Immature natural killer cell (primary cell): ENCODE measurements at regions not wholly inside any gene's neighbourhood (a gene's known extent, or its start where the extent isn't known, plus 50 kb on each side); places are given as distances from the start of the nearest gene placed in this dataset.

Source experiments
- DNase-seq, 3 donors: peaks; one replicate each; pipeline ENCODE4 v3.0.0; 2022; ENCODE audit warnings: mixed read lengths in 1 of 3
- H3K27ac Mint-ChIP-seq, 6 donors: one replicate each; pipeline ENCODE4 v1.8.0; 2020; ENCODE audit warnings: mixed read lengths in 6 of 6, mild to moderate bottlenecking in 5 of 6, inconsistent platforms in 4 of 6, moderate library complexity in 3 of 6
- H3K27me3 Mint-ChIP-seq, 3 donors: one replicate each; pipeline ENCODE4 v1.8.0; 2020 to 2021; ENCODE audit warnings: low read depth in 3 of 3, mild to moderate bottlenecking in 3 of 3, mixed read lengths in 3 of 3, moderate library complexity in 3 of 3, inconsistent platforms in 1 of 3
- H3K36me3 Mint-ChIP-seq, 3 donors: one replicate each; pipeline ENCODE4 v1.8.0; 2020; ENCODE audit warnings: mixed read lengths in 3 of 3, inconsistent platforms in 2 of 3, mild to moderate bottlenecking in 2 of 3
- H3K4me1 Mint-ChIP-seq, 2 donors: one replicate each; pipeline ENCODE4 v1.8.0; 2020; ENCODE audit warnings: inconsistent platforms in 2 of 2, mild to moderate bottlenecking in 2 of 2, mixed read lengths in 2 of 2, moderate library complexity in 1 of 2
- H3K4me3 Mint-ChIP-seq, 5 donors: one replicate each; pipeline ENCODE4 v1.8.0; 2020; ENCODE audit warnings: mild to moderate bottlenecking in 5 of 5, mixed read lengths in 5 of 5, inconsistent platforms in 3 of 5, moderate library complexity in 3 of 5
- H3K9me3 Mint-ChIP-seq, 6 donors: one replicate each; pipeline ENCODE4 v1.8.0; 2020; ENCODE audit warnings: mild to moderate bottlenecking in 6 of 6, mixed read lengths in 6 of 6, inconsistent platforms in 4 of 6, moderate library complexity in 3 of 6

DNA sequence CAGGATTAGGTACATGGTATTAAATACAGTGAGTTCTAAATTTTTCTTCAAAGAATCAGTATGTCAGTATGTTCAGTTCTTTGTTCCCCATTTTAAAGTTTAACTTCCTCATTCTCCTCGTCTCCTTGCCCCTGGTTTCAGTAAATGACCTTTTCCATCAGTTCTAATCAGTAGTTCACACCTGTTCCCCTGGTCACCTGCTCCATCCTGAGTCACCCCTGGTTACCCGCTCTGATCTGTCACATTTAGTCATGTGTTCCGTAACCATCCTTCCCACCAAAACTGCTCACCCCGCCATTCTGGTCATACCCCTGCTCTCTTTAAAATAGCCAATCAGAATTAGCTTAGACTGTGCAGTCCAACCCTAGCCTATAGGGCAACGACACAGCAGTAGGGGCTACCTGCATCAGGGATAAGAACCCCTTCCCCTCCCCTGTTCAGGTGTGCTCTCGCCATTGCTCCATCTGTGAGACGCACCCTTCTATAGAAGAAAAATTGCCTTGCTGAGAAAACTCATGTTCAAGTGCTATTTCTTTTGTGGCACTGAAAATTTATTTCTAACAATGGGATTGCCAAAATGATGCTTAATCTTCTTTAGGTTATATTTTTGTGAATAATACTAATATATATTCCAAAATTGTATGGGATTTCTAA is 181.3 kb downstream of the OR13H1 start:
- Mint-ChIP-seq H3K36me3 (peaks cover 0 to 5% (median 0%) of the 10 kb centered on the region in 3 donors), H3K27me3 (peaks cover 3 to 16% (median 8%) of the 10 kb centered on the region in 3 donors), H3K4me1 (peaks cover 0 to 13% of the 10 kb centered on the region in 2 donors), H3K9me3 (peaks cover 0 to 5% (median 1%) of the 10 kb centered on the region in 6 donors), H3K27ac (no peak overlapping the region), H3K4me3 (no peak overlapping the region)
- no peak for DNase-seq

DNA sequence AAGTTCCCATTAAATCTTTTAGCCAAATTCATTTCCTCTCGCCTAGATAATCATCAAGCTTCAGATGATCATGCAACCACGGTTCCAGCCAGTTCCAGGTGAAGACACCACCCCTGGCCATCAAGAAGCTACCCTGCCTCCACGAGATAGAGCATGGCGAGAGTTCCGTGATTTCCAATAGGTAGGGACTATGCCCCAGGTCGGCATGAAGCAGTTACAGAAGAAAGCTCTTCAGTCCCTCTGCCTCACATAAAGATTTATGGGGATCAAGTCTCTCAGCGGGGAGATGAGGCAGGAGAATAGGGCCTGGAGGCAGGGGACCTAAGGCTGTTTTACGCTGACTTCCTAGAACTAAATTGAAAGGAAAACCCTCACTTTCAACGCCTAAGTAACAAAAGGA is 183.9 kb downstream of the OR13H1 start:
- peaks cover 0 to 13% of the 10 kb centered on the region in 2 donors for H3K4me1 Mint-ChIP-seq
- H3K4me3 Mint-ChIP-seq = peak overlapping the region in 4 of 5 donors; percentile 91 to 95 (median 93)
- no peak for DNase-seq
- peaks cover 3 to 16% (median 8%) of the 10 kb centered on the region in 3 donors for H3K27me3 Mint-ChIP-seq
- peaks cover 0 to 5% (median 1%) of the 10 kb centered on the region in 6 donors for H3K9me3 Mint-ChIP-seq
- no peak overlapping the region for H3K27ac Mint-ChIP-seq
- H3K36me3 Mint-ChIP-seq = peaks cover 0 to 5% (median 0%) of the 10 kb centered on the region in 3 donors

DNA sequence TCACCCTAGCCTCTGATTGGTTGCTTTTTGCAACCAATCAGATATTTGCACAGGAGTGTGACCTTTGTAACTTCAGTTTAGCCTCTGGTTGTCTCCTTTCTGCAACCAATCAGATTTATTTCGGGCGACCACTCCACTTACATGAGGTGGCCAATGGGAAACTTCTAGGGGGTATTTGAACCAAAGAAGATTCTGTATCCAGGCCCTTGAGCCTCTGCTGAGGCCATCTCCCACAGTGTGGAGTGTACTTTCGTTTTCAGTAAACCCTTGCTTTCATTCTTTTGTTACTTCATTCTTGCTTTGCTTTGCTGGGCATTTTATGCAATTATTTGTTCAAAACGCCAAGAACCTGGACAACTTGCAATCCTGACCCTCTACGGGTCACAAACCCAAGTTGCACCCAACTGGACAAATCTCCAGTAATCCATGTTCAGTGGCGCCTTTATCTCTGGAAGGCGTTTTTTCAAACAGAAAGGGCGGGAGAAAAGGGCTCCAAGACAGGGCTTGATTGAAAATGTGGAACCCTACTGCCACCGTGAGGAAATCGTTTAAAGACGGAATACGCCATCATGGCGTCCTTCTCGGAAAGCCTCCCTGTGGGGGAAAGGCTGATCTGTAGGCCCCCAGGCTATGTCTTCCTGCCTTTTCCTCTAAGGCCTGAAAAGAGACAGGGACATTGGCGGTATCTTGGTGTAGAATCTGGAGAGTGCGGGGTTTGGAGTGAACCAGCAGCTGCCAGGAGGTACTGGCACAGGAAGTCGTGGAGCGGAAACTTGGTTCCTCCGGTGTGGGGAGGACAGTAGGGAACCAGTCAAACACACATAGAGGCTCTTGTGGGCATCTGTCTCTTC is 184.6 kb downstream of the OR13H1 start:
- peaks cover 0 to 13% of the 10 kb centered on the region in 2 donors for H3K4me1 Mint-ChIP-seq
- peaks cover 0 to 5% (median 1%) of the 10 kb centered on the region in 6 donors for H3K9me3 Mint-ChIP-seq
- peak; percentile 86 to 91 (median 89) for DNase-seq
- H3K4me3 Mint-ChIP-seq = peak overlapping the region in 4 of 5 donors; percentile 91 to 95 (median 93)
- peaks cover 3 to 16% (median 8%) of the 10 kb centered on the region in 3 donors for H3K27me3 Mint-ChIP-seq
- H3K36me3 Mint-ChIP-seq = peaks cover 0 to 5% (median 0%) of the 10 kb centered on the region in 3 donors
- H3K27ac Mint-ChIP-seq = peak overlapping the region in 5 of 6 donors; percentile 92 to 95 (median 95)

DNA sequence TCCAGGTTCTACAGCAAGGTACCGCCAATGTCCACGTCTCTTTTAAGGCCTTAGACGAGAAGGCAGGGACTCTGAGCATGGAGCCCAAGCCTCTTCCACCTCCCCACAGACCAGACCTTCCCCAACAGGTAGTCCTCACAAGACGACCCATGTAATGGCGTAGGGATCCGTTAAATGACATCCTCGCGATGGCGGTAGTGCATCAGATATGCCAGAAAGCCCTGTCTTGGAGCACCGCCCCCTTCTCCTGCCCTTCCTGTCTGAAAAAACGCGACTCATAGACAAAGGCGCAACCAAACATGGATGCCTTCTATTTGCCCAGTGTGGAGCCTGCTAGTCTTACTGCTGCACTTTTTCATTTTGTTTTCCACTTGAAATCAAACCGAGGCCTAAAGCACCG is 185.4 kb downstream of the OR13H1 start:
- Mint-ChIP-seq H3K4me3 (peak overlapping the region in 4 of 5 donors; percentile 91 to 95 (median 93)), H3K4me1 (peaks cover 3 to 16% of the 10 kb centered on the region in 2 donors), H3K36me3 (peaks cover 0 to 5% (median 0%) of the 10 kb centered on the region in 3 donors), H3K27me3 (peaks cover 3 to 16% (median 8%) of the 10 kb centered on the region in 3 donors), H3K9me3 (peaks cover 0 to 5% (median 1%) of the 10 kb centered on the region in 6 donors), H3K27ac (peak overlapping the region in 5 of 6 donors; percentile 92 to 95 (median 95))
- DNase-seq = peak; percentile 74 to 84 (median 81)

DNA sequence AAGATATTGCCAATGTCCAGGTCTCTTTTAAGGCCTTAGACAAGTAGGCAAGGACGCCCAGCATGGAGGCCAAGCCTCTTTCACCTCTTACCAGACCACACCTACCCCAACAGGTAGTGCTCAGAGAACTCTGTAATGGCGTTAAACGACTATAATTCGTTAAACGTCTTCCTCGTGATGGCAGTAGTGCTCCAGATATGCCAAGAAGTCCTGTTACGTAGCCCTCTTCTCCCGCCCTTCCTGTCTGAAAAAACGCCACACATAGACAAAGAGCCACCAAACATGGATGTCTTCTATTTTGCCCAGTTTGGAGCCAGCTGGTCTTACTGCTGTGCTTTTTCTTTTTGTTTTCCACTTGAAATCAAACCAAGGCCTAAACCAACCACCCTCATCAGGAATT is 190.7 kb downstream of the OR13H1 start:
- Mint-ChIP-seq H3K9me3 (peaks cover 0 to under 1% (median under 1%) of the 10 kb centered on the region in 6 donors), H3K4me3 (peak overlapping the region in 4 of 5 donors; percentile 5 to 53 (median 40)), H3K4me1 (peaks cover 10 to 13% of the 10 kb centered on the region in 2 donors), H3K27ac (peak overlapping the region in 3 of 6 donors; percentile 20 to 66 (median 43)), H3K27me3 (peaks cover 0 to 4% (median 0%) of the 10 kb centered on the region in 3 donors), H3K36me3 (peaks cover 0 to under 1% (median 0%) of the 10 kb centered on the region in 3 donors)
- peak; percentile 74 to 83 (median 79) for DNase-seq

DNA sequence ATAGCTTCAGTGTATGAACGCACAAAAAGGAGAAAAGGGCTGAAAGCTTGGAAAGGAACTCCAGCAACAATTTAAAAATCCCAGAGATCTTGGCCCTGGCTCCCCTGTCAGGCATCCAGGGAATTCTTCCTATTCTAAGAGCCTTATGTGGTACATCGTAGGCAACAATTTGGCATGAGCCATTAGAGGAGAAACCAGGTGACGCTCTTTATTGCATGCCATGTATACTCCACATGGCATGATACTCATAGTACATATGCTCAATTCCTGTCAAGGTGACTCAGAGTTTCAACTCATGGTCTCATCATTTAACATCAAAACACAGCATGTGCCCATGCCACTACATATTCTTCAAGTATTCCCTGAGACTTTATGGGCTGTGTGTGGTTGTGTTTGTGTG is 191.3 kb downstream of the OR13H1 start:
- Mint-ChIP-seq H3K4me1 (peaks cover 10 to 13% of the 10 kb centered on the region in 2 donors), H3K4me3 (peak overlapping the region in 4 of 5 donors; percentile 5 to 53 (median 40)), H3K27me3 (peaks cover 0 to 4% (median 0%) of the 10 kb centered on the region in 3 donors), H3K27ac (no peak overlapping the region), H3K9me3 (peaks cover 0 to 5% (median 4%) of the 10 kb centered on the region in 6 donors), H3K36me3 (peaks cover 0 to 4% (median 0%) of the 10 kb centered on the region in 3 donors)
- DNase-seq = no peak

DNA sequence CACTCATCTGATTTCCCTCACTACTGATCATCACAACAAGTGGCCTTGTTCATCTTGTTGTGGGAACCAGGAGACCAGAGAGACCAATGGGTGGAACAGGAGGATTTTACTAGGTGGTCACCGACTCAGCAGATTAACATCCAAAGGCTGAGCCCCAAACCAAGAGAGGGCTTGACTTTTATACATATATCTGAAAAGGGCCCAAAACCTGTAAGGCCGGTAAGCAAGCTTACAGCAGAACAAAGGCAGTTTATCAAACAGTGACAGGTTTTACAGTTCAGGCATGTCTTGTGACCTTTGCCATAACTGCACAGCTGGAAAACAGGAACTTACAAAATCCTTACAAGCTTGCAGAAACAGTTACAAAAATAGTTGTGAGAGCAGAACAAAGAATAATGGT is 195.9 kb downstream of the OR13H1 start:
- H3K27ac Mint-ChIP-seq = no peak overlapping the region

DNA sequence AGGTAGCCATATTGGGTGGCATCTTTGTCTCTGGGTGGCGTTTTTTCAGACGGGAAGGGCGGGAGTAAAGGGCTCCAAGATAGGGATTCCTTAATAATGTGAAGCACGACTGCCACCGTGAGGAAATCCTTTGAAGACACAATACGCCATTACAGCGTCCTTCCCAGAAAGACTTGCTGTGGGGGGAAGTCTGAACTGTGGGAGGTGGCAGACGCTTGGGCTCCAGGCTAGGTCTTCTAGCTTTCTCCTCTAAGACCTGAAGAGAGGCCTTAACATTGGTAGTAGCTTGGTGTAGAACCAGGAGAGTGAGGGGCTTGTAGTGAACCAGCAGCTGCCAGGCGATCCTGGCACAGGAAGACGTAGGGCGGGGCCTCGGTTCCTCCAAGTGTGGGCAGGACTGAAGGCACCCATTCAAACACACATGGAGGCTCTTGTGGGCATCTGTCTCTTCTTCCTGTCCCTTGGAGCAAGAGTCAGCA is 197.3 kb downstream of the OR13H1 start:
- Mint-ChIP-seq H3K27me3 (peaks cover 0 to 7% (median 0%) of the 10 kb centered on the region in 3 donors), H3K4me1 (peaks cover 12 to 13% of the 10 kb centered on the region in 2 donors), H3K27ac (peak overlapping the region in 5 of 6 donors; percentile 95 to 98 (median 97)), H3K9me3 (peaks cover 0 to 11% (median 9%) of the 10 kb centered on the region in 6 donors), H3K36me3 (peaks cover 0 to 6% (median 4%) of the 10 kb centered on the region in 3 donors), H3K4me3 (peak overlapping the region in 4 of 5 donors; percentile 92 to 99 (median 96))
- DNase-seq = peak; percentile 79 to 86 (median 85)

More for the DNA sequence above, 195.9 kb downstream of the OR13H1 start:
- Mint-ChIP-seq H3K4me1 (peaks cover 10 to 14% of the 10 kb centered on the region in 2 donors), H3K4me3 (peak overlapping the region in 1 of 5 donors; percentile 30), H3K36me3 (peaks cover 0 to 6% (median 4%) of the 10 kb centered on the region in 3 donors), H3K9me3 (peaks cover 0 to 11% (median 9%) of the 10 kb centered on the region in 6 donors), H3K27me3 (peaks cover 0 to 4% (median 0%) of the 10 kb centered on the region in 3 donors)
- DNase-seq = no peak

DNA sequence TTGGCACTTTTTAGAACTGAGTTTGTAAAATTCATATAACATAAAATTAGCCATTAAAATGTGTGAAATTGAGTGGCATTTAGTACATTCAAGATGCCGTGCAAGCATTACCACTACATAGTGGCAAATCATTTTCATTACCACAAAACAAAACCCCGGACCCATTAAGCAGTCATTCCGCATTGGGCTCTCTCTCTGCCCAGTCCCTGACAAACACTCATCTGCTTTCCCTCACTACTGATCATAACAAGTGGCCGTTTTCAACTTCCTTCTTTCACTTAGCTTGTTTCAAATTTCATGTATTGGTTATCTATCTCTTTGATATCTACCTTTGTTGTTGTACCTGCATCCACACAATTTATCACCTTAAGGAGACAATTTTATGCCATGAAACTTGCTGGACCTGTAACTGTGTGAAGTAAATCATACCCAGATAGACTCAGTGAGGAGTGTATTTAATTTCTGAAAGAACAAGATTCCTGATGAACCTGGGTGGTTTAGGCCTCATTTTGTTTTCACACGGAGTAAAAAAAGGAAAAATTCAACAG is 202.1 kb downstream of the OR13H1 start:
- Mint-ChIP-seq H3K9me3 (no peaks in the 10 kb centered on the region), H3K4me3 (peak overlapping the region in 4 of 5 donors; percentile 86 to 94 (median 92)), H3K4me1 (peaks cover 16 to 18% of the 10 kb centered on the region in 2 donors), H3K27ac (peak overlapping the region in 5 of 6 donors; percentile 83 to 96 (median 91)), H3K36me3 (peaks cover 0 to under 1% (median 0%) of the 10 kb centered on the region in 3 donors), H3K27me3 (peaks cover 0 to 15% (median 2%) of the 10 kb centered on the region in 3 donors)
- no peak for DNase-seq

DNA sequence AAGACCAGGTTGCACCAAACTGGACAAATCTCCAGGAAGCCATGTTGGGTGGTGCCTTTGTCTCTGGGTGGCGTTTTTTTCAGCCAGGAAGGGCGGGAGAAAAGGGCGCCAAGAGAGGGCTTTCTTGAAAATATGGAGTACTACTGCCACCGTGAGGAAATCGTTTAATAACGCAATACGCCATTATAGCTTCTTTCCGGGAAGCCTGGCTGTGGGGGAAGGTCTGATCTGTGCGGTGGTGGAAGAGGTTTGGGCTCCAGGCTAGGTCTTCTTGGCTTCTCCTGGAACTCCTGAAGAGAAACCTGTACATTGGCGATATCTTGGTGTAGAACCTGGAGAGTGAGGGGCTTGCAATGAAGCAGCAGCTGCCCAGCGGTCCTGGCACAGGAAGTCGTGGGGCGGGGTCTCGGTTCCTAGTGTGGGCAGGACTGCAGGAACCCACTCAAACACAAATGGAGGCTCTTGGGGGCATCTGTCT is 202.7 kb downstream of the OR13H1 start:
- Mint-ChIP-seq H3K9me3 (no peaks in the 10 kb centered on the region), H3K36me3 (no peaks in the 10 kb centered on the region), H3K4me3 (peak overlapping the region in 4 of 5 donors; percentile 86 to 94 (median 92)), H3K27ac (peak overlapping the region in 5 of 6 donors; percentile 83 to 96 (median 91)), H3K27me3 (peaks cover 0 to 13% (median 2%) of the 10 kb centered on the region in 3 donors), H3K4me1 (peaks cover 14 to 16% of the 10 kb centered on the region in 2 donors)
- DNase-seq = peak; percentile 82 to 88 (median 85)

DNA sequence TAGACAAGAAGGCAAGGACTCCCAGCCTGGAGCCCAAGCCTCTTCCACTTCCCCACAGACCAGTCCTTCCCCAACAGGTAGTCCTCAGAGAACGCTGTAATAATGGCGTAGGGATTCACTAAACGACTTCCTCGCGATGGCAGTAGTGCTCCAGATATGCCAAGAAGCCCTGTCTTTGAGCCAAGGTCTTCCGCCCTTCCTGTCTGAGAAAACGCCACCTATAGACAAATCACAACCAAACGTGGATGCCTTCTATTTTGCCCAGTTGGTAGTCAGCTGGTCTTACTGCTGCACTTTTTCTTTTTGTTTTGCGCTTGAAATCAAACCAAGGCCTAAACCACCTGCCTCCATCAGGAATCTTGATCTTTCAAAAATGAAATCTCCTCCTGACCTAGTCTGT is 203.3 kb downstream of the OR13H1 start:
- Mint-ChIP-seq H3K4me3 (peak overlapping the region in 4 of 5 donors; percentile 86 to 94 (median 92)), H3K27ac (peak overlapping the region in 5 of 6 donors; percentile 83 to 96 (median 91))

DNA sequence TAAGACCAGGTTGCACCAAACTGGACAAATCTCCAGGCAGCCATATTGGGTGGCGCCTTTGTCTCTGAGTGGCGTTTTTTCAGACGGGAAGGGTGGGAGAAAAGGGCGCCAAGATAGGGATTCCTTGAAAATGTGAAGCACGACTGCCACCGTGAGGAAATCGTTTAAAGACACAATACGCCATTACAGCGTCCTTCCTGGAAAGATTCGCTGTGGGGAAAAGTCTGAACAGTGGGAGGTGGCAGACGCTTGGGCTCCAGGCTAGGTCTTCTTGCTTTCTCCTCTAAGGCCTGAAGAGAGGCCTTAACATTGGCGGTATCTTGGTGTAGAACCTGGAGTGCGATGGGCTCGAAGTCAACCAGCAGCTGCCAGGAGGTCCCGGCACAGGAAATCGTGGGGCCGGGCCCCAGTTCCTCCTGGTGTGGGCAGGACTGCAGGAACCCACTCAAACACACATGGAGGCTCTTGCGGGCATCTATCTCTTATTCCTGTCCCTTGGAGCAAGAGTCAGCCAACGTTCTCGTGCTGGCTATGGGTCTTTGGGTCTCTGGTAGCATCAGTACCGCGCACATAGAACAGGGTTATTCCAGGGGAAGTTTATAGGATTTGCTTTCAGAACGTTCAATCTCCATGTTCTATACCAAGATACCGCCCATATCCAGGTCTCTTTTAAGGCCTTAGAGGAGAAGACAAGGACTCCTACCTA is 208.8 kb downstream of the OR13H1 start:
- Mint-ChIP-seq H3K36me3 (no peaks in the 10 kb centered on the region), H3K4me3 (peak overlapping the region in 4 of 5 donors; percentile 88 to 91 (median 89)), H3K9me3 (no peaks in the 10 kb centered on the region), H3K4me1 (peaks cover 7 to 8% of the 10 kb centered on the region in 2 donors), H3K27me3 (peaks cover 0 to 8% (median 8%) of the 10 kb centered on the region in 3 donors), H3K27ac (peak overlapping the region in 5 of 6 donors; percentile 88 to 93 (median 90))
- peak; percentile 78 to 85 (median 83) for DNase-seq

More for the DNA sequence above, 203.3 kb downstream of the OR13H1 start:
- DNase-seq = peak; percentile 74 to 85 (median 81)
- Mint-ChIP-seq H3K27me3 (peaks cover 0 to 13% (median 2%) of the 10 kb centered on the region in 3 donors), H3K4me1 (peaks cover 13 to 18% of the 10 kb centered on the region in 2 donors), H3K9me3 (no peaks in the 10 kb centered on the region), H3K36me3 (no peaks in the 10 kb centered on the region)
